IPS-20b (cell line): ENCODE measurements at regions not wholly inside any gene's neighbourhood (a gene's known extent, or its start where the extent isn't known, plus 50 kb on each side); places are given as distances from the start of the nearest gene placed in this dataset.

Experiments used
- H3K27ac ChIP-seq: one replicate; pipeline ENCODE4 v1.5.1; 2013; ENCODE audit warnings: low read length
- H3K27me3 ChIP-seq: 2 replicates; pipeline ENCODE4 v1.6.1; 2013; ENCODE audit warnings: mild to moderate bottlenecking, low read length, inconsistent platforms; ENCODE audit not compliant: insufficient read depth
- H3K36me3 ChIP-seq: 2 replicates; pipeline ENCODE4 v1.6.1; 2013; ENCODE audit warnings: low read depth, mild to moderate bottlenecking, inconsistent platforms, low read length, moderate library complexity; ENCODE audit not compliant: insufficient read depth
- H3K4me1 ChIP-seq: 2 replicates; pipeline ENCODE4 v1.6.1; 2013; ENCODE audit warnings: mild to moderate bottlenecking, control low read depth, inconsistent platforms, low read length, moderate library complexity; ENCODE audit not compliant: insufficient read depth
- H3K4me3 ChIP-seq: 2 replicates; pipeline ENCODE4 v1.5.1; 2013; ENCODE audit warnings: mild to moderate bottlenecking, low read length, inconsistent platforms
- H3K9ac ChIP-seq: 2 replicates; pipeline ENCODE4 v1.6.1; 2013; ENCODE audit warnings: low read depth, mild to moderate bottlenecking, inconsistent platforms, low read length, moderate library complexity
- H3K9me3 ChIP-seq: 2 replicates; pipeline ENCODE4 v1.6.1; 2013; ENCODE audit warnings: mild to moderate bottlenecking, low read depth, low read length, inconsistent platforms; ENCODE audit not compliant: insufficient read depth

- Histone ChIP-seq H3K4me3 (no peak overlapping the region), H3K9me3 (no peaks in the 10 kb centered on the region), H3K27me3 (no peaks in the 10 kb centered on the region), H3K4me1 (no peaks in the 10 kb centered on the region), H3K27ac (no peak overlapping the region), H3K9ac (no peak overlapping the region), H3K36me3 (no peaks in the 10 kb centered on the region)
Observed at GRCh38 chr13:54912367-54912766, 1883.8 kb downstream of the OLFM4 start.

- Histone ChIP-seq H3K27me3 (no peaks in the 10 kb centered on the region), H3K4me1 (no peaks in the 10 kb centered on the region), H3K27ac (no peak overlapping the region), H3K4me3 (no peak overlapping the region), H3K36me3 (no peaks in the 10 kb centered on the region), H3K9me3 (no peaks in the 10 kb centered on the region), H3K9ac (no peak overlapping the region)
Observed at GRCh38 chr13:54913668-54914067, 1885.1 kb downstream of the OLFM4 start.

- Histone ChIP-seq H3K4me3 (no peak overlapping the region), H3K36me3 (no peaks in the 10 kb centered on the region), H3K27me3 (no peaks in the 10 kb centered on the region), H3K27ac (no peak overlapping the region), H3K4me1 (no peaks in the 10 kb centered on the region), H3K9ac (no peak overlapping the region), H3K9me3 (no peaks in the 10 kb centered on the region; the same call in 1 of the 2 replicates)
Observed at GRCh38 chr13:54927538-54927937, 1898.9 kb downstream of the OLFM4 start.

GRCh38 chr13:54928071-54928470 is 1899.5 kb downstream of the OLFM4 start:
- H3K4me3 ChIP-seq: no peak overlapping the region
- H3K27ac ChIP-seq: no peak overlapping the region
- H3K36me3 ChIP-seq: no peaks in the 10 kb centered on the region
- H3K9me3 ChIP-seq: no peaks in the 10 kb centered on the region; the same call in 1 of the 2 replicates
- H3K4me1 ChIP-seq: no peaks in the 10 kb centered on the region
- no peak overlapping the region for H3K9ac ChIP-seq
- H3K27me3 ChIP-seq: no peaks in the 10 kb centered on the region

- Histone ChIP-seq H3K27me3 (no peaks in the 10 kb centered on the region), H3K36me3 (no peaks in the 10 kb centered on the region), H3K4me3 (no peak overlapping the region), H3K9ac (no peak overlapping the region), H3K27ac (peak overlapping the region; percentile 14), H3K9me3 (no peaks in the 10 kb centered on the region; the same call in 1 of the 2 replicates), H3K4me1 (peaks cover 10% of the 10 kb centered on the region; the same call in 1 of the 2 replicates)
Observed at GRCh38 chr13:54934121-54934520, 1905.5 kb downstream of the OLFM4 start.

- no peaks in the 10 kb centered on the region; the same call in 1 of the 2 replicates for H3K9me3 ChIP-seq
- H3K4me1 ChIP-seq: peaks cover 12% of the 10 kb centered on the region; the same call in 1 of the 2 replicates
- no peaks in the 10 kb centered on the region for H3K27me3 ChIP-seq
- H3K9ac ChIP-seq: no peak overlapping the region
- no peak overlapping the region for H3K4me3 ChIP-seq
- H3K27ac ChIP-seq: no peak overlapping the region
- H3K36me3 ChIP-seq: no peaks in the 10 kb centered on the region
Observed at GRCh38 chr13:54945973-54946372, 1917.4 kb downstream of the OLFM4 start.

- no peaks in the 10 kb centered on the region; the same call in 1 of the 2 replicates for H3K9me3 ChIP-seq
- H3K27me3 ChIP-seq: no peaks in the 10 kb centered on the region
- H3K9ac ChIP-seq: no peak overlapping the region
- no peak overlapping the region for H3K27ac ChIP-seq
- H3K4me3 ChIP-seq: no peak overlapping the region
- H3K36me3 ChIP-seq: no peaks in the 10 kb centered on the region
- H3K4me1 ChIP-seq: peaks cover 12% of the 10 kb centered on the region; the same call in 1 of the 2 replicates
Observed at GRCh38 chr13:54949735-54950134, 1921.1 kb downstream of the OLFM4 start.

- Histone ChIP-seq H3K9me3 (no peaks in the 10 kb centered on the region; the same call in 1 of the 2 replicates), H3K4me3 (no peak overlapping the region), H3K4me1 (peaks cover 9% of the 10 kb centered on the region; the same call in 1 of the 2 replicates), H3K27me3 (no peaks in the 10 kb centered on the region), H3K27ac (no peak overlapping the region), H3K9ac (no peak overlapping the region), H3K36me3 (no peaks in the 10 kb centered on the region)
Observed at GRCh38 chr13:54950546-54950945, 1921.9 kb downstream of the OLFM4 start.

- Histone ChIP-seq H3K27ac (no peak overlapping the region), H3K27me3 (no peaks in the 10 kb centered on the region), H3K9me3 (no peaks in the 10 kb centered on the region), H3K4me3 (no peak overlapping the region), H3K4me1 (peaks cover 4% of the 10 kb centered on the region; the same call in 1 of the 2 replicates), H3K36me3 (no peaks in the 10 kb centered on the region), H3K9ac (no peak overlapping the region)
Observed at GRCh38 chr13:54953786-54954185, 1925.2 kb downstream of the OLFM4 start.

GRCh38 chr13:54958781-54959180 is 1930.2 kb downstream of the OLFM4 start:
- Histone ChIP-seq H3K4me3 (no peak overlapping the region), H3K27me3 (no peaks in the 10 kb centered on the region), H3K36me3 (no peaks in the 10 kb centered on the region), H3K9ac (no peak overlapping the region), H3K27ac (no peak overlapping the region), H3K4me1 (peaks cover 1% of the 10 kb centered on the region; the same call in 1 of the 2 replicates), H3K9me3 (no peaks in the 10 kb centered on the region)

- no peaks in the 10 kb centered on the region for H3K9me3 ChIP-seq
- no peak overlapping the region for H3K9ac ChIP-seq
- H3K27me3 ChIP-seq: no peaks in the 10 kb centered on the region
- H3K4me3 ChIP-seq: no peak overlapping the region
- no peaks in the 10 kb centered on the region for H3K4me1 ChIP-seq
- H3K27ac ChIP-seq: no peak overlapping the region
- no peaks in the 10 kb centered on the region for H3K36me3 ChIP-seq
Observed at GRCh38 chr13:54965881-54966280, 1937.3 kb downstream of the OLFM4 start.

- Histone ChIP-seq H3K9me3 (no peaks in the 10 kb centered on the region), H3K4me1 (no peaks in the 10 kb centered on the region), H3K27me3 (no peaks in the 10 kb centered on the region), H3K36me3 (no peaks in the 10 kb centered on the region), H3K4me3 (no peak overlapping the region), H3K9ac (no peak overlapping the region), H3K27ac (no peak overlapping the region)
Observed at GRCh38 chr13:54972838-54973237, 1944.2 kb downstream of the OLFM4 start.
